GM12801 (cell line): ENCODE measurements at regions not wholly inside any gene's neighbourhood (a gene's known extent, or its start where the extent isn't known, plus 50 kb on each side); places are given as distances from the start of the nearest gene placed in this dataset.

Experiments used
- TF ChIP-seq, protein P1 (sequence below): IDR thresholded peaks from one replicate; pipeline ENCODE4 v1.5.1; 2011; ENCODE audit warnings: control low read depth; ENCODE audit not compliant: insufficient read length; ENCODE audit errors: extremely low read depth

GRCh38 chr1:181190364-181191035 is 102.0 kb downstream of the IER5 start:
- TF ChIP-seq, protein P1, sequence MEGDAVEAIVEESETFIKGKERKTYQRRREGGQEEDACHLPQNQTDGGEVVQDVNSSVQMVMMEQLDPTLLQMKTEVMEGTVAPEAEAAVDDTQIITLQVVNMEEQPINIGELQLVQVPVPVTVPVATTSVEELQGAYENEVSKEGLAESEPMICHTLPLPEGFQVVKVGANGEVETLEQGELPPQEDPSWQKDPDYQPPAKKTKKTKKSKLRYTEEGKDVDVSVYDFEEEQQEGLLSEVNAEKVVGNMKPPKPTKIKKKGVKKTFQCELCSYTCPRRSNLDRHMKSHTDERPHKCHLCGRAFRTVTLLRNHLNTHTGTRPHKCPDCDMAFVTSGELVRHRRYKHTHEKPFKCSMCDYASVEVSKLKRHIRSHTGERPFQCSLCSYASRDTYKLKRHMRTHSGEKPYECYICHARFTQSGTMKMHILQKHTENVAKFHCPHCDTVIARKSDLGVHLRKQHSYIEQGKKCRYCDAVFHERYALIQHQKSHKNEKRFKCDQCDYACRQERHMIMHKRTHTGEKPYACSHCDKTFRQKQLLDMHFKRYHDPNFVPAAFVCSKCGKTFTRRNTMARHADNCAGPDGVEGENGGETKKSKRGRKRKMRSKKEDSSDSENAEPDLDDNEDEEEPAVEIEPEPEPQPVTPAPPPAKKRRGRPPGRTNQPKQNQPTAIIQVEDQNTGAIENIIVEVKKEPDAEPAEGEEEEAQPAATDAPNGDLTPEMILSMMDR = no peak

- TF ChIP-seq, protein P1 = no peak
Observed at GRCh38 chr1:181191494-181192040, 103.1 kb downstream of the IER5 start.

- TF ChIP-seq, protein P1 = no peak
Observed at GRCh38 chr1:181192316-181192715, 103.8 kb downstream of the IER5 start.

- TF ChIP-seq, protein P1 = no peak
Observed at GRCh38 chr1:181202986-181203555, 114.6 kb downstream of the IER5 start.

DNA sequence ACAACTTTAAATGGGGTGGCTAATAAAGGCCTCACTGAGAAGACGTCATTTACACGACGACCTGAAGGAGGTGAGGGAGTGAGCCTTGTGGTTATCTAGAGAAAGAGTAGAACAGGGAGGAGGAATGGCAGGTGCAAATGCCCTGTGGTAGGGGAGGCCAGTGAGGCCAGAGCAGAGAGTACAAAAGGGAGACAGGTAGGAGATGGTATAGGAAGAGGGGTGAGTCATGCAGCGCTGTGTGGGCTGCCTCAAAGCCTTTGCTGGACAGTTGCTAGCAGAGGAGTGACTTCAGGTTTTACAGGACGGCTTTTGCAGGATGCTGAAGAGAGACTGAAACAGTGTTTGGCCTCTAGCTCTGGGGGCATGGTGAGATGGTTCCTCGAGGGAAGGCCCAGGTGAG is 116.0 kb downstream of the IER5 start:
- TF ChIP-seq, protein P1 = no peak

DNA sequence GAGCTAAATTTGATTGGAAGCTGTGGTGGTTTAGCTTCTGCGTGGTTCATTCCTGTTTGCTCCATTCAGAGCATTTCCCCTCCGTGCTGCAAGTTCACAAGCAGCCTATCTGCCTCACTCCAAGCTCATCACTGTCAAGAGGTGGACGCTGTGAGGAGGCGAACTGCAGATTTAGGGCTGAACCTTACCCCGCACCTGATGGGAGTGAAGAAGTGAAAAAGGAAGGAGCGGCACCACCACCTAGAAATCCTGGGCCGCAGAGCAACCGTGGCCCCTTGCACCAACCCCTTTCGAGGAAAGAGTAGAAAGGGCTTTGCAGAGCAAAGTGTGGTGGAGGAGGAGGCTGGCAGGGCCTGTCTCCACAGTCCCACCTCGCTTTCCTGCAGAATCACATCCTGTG is 117.4 kb downstream of the IER5 start:
- TF ChIP-seq, protein P1 = no peak

DNA sequence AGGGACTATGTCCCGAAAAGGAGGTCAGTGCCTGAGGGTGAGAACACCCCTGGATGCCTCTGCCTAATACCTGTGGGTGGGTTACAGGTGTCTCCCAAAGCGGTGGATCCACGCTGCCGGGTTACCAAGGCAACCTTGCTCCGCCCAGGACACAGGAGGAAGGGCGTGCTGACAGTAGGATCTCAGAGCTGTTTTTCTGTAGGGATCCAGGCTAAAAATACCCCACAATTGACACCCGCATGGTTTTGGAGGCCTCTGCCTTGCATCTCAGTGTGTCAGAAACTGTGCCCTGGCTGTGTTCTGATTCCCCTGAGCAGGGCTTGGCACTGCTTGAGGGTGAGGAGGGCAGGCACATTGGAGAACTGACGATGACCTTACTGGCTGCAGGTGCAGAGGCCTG is 118.0 kb downstream of the IER5 start:
- TF ChIP-seq, protein P1 = no peak
